CD4-positive, CD25-positive, alpha-beta regulatory T cell (primary cell): ENCODE measurements at regions not wholly inside any gene's neighbourhood (a gene's known extent, or its start where the extent isn't known, plus 50 kb on each side); places are given as distances from the start of the nearest gene placed in this dataset.
A peak's percentile ranks its signal among the peaks of the same experiment; 100 is the strongest.

Experiments
- ATAC-seq, 2 donors: fragments of 150-1000 bp; cut with Tn5 transposase; one replicate each; pipeline ENCODE4 v1.10.0; 2021; ENCODE audit warnings: low read depth in 2 of 2, moderate number of reproducible peaks in 2 of 2, moderate library complexity in 1 of 2
- DNase-seq, 3 donors: peaks; one replicate each; pipeline versions ENCODE4 v3.0.0 to v3.0.0-alpha.2; 2012 to 2022; ENCODE audit warnings: mixed read lengths in 1 of 3
- H3K27ac ChIP-seq: one replicate; pipeline ENCODE4 v1.7.0; 2013; ENCODE audit warnings: mild to moderate bottlenecking, low read length; ENCODE audit not compliant: insufficient read depth, poor library complexity, severe bottlenecking
- H3K27me3 ChIP-seq: one replicate; pipeline ENCODE4 v1.7.0; 2013; ENCODE audit warnings: low read length; ENCODE audit not compliant: control insufficient read depth, insufficient read depth
- H3K36me3 ChIP-seq: one replicate; pipeline ENCODE4 v1.7.0; 2013; ENCODE audit warnings: mild to moderate bottlenecking, low read length, moderate library complexity; ENCODE audit not compliant: control insufficient read depth, insufficient read depth
- H3K4me1 ChIP-seq: 2 replicates; pipeline ENCODE4 v1.7.0; 2013; ENCODE audit warnings: mild to moderate bottlenecking, low read length; ENCODE audit not compliant: insufficient read depth, control insufficient read depth, poor library complexity, severe bottlenecking
- H3K4me3 ChIP-seq: one replicate; pipeline ENCODE4 v1.7.0; 2013; ENCODE audit warnings: low read depth, mild to moderate bottlenecking, low read length, moderate library complexity
- H3K9me3 ChIP-seq, 2 experiments: 1 replicate in 1 of 2; 2 replicates in 1 of 2; pipeline ENCODE4 v1.7.0; 2013; ENCODE audit warnings: low read length in 2 of 2, mild to moderate bottlenecking in 1 of 2, moderate library complexity in 1 of 2; ENCODE audit not compliant: control insufficient read depth in 2 of 2
- H3K27ac Mint-ChIP-seq, 3 donors: one replicate each; pipeline ENCODE4 v1.8.0; 2020 to 2022; ENCODE audit warnings: mild to moderate bottlenecking in 3 of 3, mixed read lengths in 3 of 3, moderate library complexity in 2 of 3
- H3K27me3 Mint-ChIP-seq: one replicate; pipeline ENCODE4 v1.8.0; 2022; ENCODE audit warnings: mild to moderate bottlenecking, mixed read lengths
- H3K36me3 Mint-ChIP-seq: one replicate; pipeline ENCODE4 v1.8.0; 2020; ENCODE audit warnings: mixed read lengths
- H3K4me1 Mint-ChIP-seq, 4 donors: one replicate each; pipeline ENCODE4 v1.8.0; 2020 to 2022; ENCODE audit warnings: mixed read lengths in 4 of 4, mild to moderate bottlenecking in 1 of 4
- H3K4me3 Mint-ChIP-seq, 4 donors: one replicate each; pipeline ENCODE4 v1.8.0; 2020 to 2022; ENCODE audit warnings: mild to moderate bottlenecking in 4 of 4, mixed read lengths in 4 of 4, moderate library complexity in 3 of 4
- H3K9me3 Mint-ChIP-seq, 7 donors: one replicate each; pipeline ENCODE4 v1.8.0; 2020 to 2022; ENCODE audit warnings: mixed read lengths in 7 of 7, mild to moderate bottlenecking in 3 of 7, moderate library complexity in 2 of 7

DNA sequence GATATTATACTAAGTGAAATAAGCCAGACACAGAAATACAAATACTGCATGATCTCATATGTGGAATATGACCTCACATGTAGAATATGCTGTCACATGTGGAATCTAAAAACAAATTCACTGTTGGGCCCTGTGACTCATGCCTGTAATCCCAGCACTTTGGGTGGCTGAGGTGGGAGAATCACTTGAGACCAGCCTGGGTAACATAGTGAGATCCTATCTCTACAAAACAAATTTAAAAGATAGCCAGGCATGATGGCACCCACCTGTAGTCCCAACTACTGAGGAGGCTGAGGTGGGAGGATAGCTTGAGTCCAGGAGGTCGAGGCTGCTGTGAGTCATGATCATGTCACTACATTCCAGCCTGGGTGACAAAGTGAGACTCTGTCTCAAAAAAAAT, 160.3 kb downstream of the PTEN start:
- H3K27me3 Mint-ChIP-seq = peaks cover 5% of the 10 kb centered on the region
- Histone ChIP-seq H3K4me1 (no peaks in the 10 kb centered on the region), H3K36me3 (no peaks in the 10 kb centered on the region), H3K9me3 (no peaks in the 10 kb centered on the region), H3K4me3 (no peak overlapping the region), H3K27me3 (no peaks in the 10 kb centered on the region), H3K27ac (no peak overlapping the region)
- DNase-seq = no peak
- peaks cover 8 to 12% (median 10%) of the 10 kb centered on the region in 4 donors for H3K4me1 Mint-ChIP-seq
- ATAC-seq = no peak
- H3K27ac Mint-ChIP-seq = no peak overlapping the region
- peaks cover 0 to 4% (median 0%) of the 10 kb centered on the region in 7 donors for H3K9me3 Mint-ChIP-seq
- peaks cover 4% of the 10 kb centered on the region for H3K36me3 Mint-ChIP-seq
- no peak overlapping the region for H3K4me3 Mint-ChIP-seq

DNA sequence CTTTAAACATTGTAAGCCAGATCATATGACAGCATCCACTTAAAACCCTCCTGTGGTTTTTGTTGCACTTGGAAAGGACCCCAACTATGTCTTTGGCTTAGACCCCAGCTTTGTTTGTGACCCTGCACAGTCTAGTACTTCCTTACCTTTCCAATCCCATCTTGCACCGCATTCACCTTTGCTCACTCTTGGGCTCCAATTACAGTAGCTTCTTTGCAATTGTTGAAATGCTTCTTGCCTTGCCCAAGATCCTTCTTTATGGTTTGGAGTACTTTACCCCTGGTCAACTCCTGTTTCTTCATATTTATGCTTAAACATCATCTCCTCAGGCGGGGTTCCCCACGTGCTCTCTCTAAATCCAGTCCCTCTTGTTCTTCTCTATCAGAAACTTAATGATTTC, 162.6 kb downstream of the PTEN start:
- Mint-ChIP-seq H3K4me1 (peaks cover 8 to 18% (median 11%) of the 10 kb centered on the region in 4 donors), H3K9me3 (peaks cover 0 to 4% (median 0%) of the 10 kb centered on the region in 7 donors), H3K27me3 (peaks cover 5% of the 10 kb centered on the region), H3K27ac (no peak overlapping the region), H3K36me3 (peaks cover 4% of the 10 kb centered on the region), H3K4me3 (no peak overlapping the region)
- ATAC-seq = no peak
- no peaks in the 10 kb centered on the region for H3K9me3 ChIP-seq
- DNase-seq = no peak
- H3K4me3 ChIP-seq = no peak overlapping the region
- no peaks in the 10 kb centered on the region for H3K36me3 ChIP-seq
- no peaks in the 10 kb centered on the region for H3K27me3 ChIP-seq
- H3K27ac ChIP-seq = no peak overlapping the region
- no peaks in the 10 kb centered on the region for H3K4me1 ChIP-seq

DNA sequence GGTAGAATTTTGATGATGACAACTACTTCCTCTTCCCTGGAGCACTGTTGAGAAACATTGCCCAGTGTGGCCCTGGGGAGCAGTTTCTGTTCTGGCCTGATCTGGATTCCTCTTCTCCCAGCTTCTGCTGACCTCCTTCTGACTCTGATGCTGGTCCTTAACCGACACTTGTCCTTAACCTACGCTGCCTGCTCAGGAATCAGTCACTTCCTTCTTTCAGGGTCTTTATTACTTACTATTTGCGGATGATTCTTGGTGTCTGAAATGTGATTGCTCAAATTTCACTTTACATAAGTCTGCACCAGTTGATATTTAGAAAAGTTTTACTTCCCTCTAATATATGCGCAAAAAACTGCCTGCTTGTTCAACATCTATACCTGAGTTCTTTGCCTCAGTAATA, 164.1 kb downstream of the PTEN start:
- Histone ChIP-seq H3K4me1 (no peaks in the 10 kb centered on the region), H3K27ac (no peak overlapping the region), H3K27me3 (no peaks in the 10 kb centered on the region), H3K4me3 (no peak overlapping the region), H3K36me3 (no peaks in the 10 kb centered on the region), H3K9me3 (no peaks in the 10 kb centered on the region)
- peaks cover 4% of the 10 kb centered on the region for H3K36me3 Mint-ChIP-seq
- peaks cover 0 to 3% (median 0%) of the 10 kb centered on the region in 7 donors for H3K9me3 Mint-ChIP-seq
- H3K27ac Mint-ChIP-seq = peak overlapping the region in 2 of 3 donors; percentile 18 to 38
- H3K27me3 Mint-ChIP-seq = peaks cover 5% of the 10 kb centered on the region
- ATAC-seq (no peak), DNase-seq (no peak)
- peak overlapping the region in 1 of 4 donors; percentile 7 for H3K4me3 Mint-ChIP-seq
- peaks cover 8 to 18% (median 12%) of the 10 kb centered on the region in 4 donors for H3K4me1 Mint-ChIP-seq

DNA sequence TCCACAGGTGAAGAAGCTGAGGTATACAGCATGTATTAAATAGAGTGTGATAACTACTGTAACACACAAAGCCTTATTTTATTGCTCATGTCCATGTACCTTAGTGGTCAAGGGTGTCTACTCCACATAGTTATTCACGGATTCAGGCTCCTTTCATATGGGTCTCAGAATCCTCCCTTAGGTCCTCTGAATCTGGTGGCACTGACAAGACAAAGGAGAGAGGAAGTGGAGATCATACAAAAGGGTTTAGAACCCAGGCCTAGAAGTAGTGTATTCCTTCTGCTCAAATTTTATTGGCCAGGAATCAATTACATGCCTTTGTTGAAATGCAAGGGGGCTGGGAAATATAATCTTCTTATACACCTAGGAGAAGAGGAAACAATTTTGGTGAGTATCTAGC, 164.6 kb downstream of the PTEN start:
- Histone ChIP-seq H3K27ac (no peak overlapping the region), H3K36me3 (no peaks in the 10 kb centered on the region), H3K4me3 (no peak overlapping the region), H3K9me3 (no peaks in the 10 kb centered on the region), H3K27me3 (no peaks in the 10 kb centered on the region), H3K4me1 (no peaks in the 10 kb centered on the region)
- peaks cover 0 to 3% (median 0%) of the 10 kb centered on the region in 7 donors for H3K9me3 Mint-ChIP-seq
- H3K4me1 Mint-ChIP-seq = peaks cover 8 to 18% (median 13%) of the 10 kb centered on the region in 4 donors
- DNase-seq = no peak
- H3K27me3 Mint-ChIP-seq = peaks cover 5% of the 10 kb centered on the region
- ATAC-seq = no peak
- H3K4me3 Mint-ChIP-seq = no peak overlapping the region
- H3K36me3 Mint-ChIP-seq = peaks cover 4% of the 10 kb centered on the region
- peak overlapping the region; percentile 18 to 38 (median 27) for H3K27ac Mint-ChIP-seq

DNA sequence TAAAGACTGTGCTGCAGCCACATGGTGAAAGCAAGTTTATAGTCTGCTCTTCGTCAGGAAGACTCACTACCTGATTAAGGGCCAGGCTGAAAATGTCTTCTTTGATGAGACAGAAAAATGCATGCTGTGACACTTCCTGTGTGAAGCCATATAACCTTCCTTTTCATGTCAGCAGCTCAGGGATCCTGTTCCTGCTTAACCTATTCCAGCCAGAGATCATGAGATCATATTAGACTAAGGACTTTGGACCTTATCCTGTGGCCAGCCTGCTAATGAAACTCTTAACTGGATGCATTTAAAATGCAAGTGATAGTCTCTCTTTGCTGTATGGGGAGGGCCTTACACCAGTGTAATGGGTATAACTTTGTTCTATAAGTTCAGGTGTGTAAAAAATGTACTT, 165.2 kb downstream of the PTEN start:
- Histone ChIP-seq H3K4me3 (no peak overlapping the region), H3K27ac (no peak overlapping the region), H3K36me3 (no peaks in the 10 kb centered on the region), H3K9me3 (no peaks in the 10 kb centered on the region), H3K27me3 (no peaks in the 10 kb centered on the region), H3K4me1 (no peaks in the 10 kb centered on the region)
- Mint-ChIP-seq H3K36me3 (no peaks in the 10 kb centered on the region), H3K27me3 (peaks cover 5% of the 10 kb centered on the region), H3K4me1 (peaks cover 8 to 18% (median 13%) of the 10 kb centered on the region in 4 donors), H3K4me3 (no peak overlapping the region), H3K27ac (no peak overlapping the region), H3K9me3 (peaks cover 0 to 3% (median 0%) of the 10 kb centered on the region in 7 donors)
- DNase-seq = peak in 1 of 3 donors; percentile 22
- ATAC-seq = peak; percentile 39 to 45

DNA sequence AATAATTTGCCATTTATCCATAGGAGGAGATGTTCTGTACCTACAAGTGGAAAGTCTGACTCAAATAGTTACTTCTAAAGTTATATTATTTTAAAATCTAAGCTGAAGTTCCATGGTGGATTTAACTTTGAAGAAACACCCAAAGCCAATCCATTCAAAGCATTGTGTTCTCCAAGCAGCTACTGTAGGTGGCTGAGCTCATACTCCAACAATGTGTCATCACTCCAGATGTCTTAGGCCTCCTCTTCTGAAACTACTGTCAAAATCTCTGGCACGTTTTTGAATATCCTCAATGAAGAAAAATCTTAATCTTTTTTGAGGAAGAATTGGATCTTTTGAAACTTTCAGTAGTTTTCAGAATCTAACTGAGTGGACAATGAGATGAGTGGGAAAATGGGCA, 169.1 kb downstream of the PTEN start:
- H3K9me3 ChIP-seq = no peaks in the 10 kb centered on the region
- ATAC-seq (no peak), DNase-seq (no peak)
- H3K27ac Mint-ChIP-seq = no peak overlapping the region
- H3K4me3 Mint-ChIP-seq = no peak overlapping the region
- no peak overlapping the region for H3K27ac ChIP-seq
- no peaks in the 10 kb centered on the region for H3K4me1 ChIP-seq
- peaks cover 10 to 19% (median 15%) of the 10 kb centered on the region in 4 donors for H3K4me1 Mint-ChIP-seq
- no peaks in the 10 kb centered on the region for H3K27me3 Mint-ChIP-seq
- no peaks in the 10 kb centered on the region for H3K27me3 ChIP-seq
- no peaks in the 10 kb centered on the region for H3K36me3 Mint-ChIP-seq
- H3K4me3 ChIP-seq = no peak overlapping the region
- no peaks in the 10 kb centered on the region for H3K9me3 Mint-ChIP-seq
- H3K36me3 ChIP-seq = no peaks in the 10 kb centered on the region

DNA sequence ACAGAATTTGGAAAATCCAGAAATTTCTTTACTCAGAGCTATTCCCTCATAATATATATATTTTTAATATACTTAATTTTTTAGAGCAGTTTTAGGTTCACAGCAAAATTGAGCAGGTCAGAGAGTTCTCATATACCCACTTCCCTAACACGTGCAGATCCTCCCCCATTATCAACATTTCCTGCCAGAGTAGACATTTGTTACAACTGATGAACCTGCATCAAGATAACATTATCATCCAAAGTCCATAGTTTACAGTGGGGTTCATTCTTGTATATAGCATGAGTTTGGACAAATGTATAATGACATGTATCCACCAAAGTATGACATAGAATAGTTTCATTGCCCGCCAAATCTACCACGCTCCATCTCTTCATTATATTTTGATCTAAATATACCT, 170.0 kb downstream of the PTEN start:
- Mint-ChIP-seq H3K36me3 (no peaks in the 10 kb centered on the region), H3K4me1 (peaks cover 9 to 17% (median 13%) of the 10 kb centered on the region in 4 donors), H3K27me3 (no peaks in the 10 kb centered on the region), H3K27ac (no peak overlapping the region), H3K9me3 (no peaks in the 10 kb centered on the region), H3K4me3 (no peak overlapping the region)
- no peaks in the 10 kb centered on the region for H3K27me3 ChIP-seq
- DNase-seq (no peak), ATAC-seq (no peak)
- H3K27ac ChIP-seq = no peak overlapping the region
- no peaks in the 10 kb centered on the region for H3K9me3 ChIP-seq
- H3K4me3 ChIP-seq = no peak overlapping the region
- no peaks in the 10 kb centered on the region for H3K4me1 ChIP-seq
- H3K36me3 ChIP-seq = no peaks in the 10 kb centered on the region

DNA sequence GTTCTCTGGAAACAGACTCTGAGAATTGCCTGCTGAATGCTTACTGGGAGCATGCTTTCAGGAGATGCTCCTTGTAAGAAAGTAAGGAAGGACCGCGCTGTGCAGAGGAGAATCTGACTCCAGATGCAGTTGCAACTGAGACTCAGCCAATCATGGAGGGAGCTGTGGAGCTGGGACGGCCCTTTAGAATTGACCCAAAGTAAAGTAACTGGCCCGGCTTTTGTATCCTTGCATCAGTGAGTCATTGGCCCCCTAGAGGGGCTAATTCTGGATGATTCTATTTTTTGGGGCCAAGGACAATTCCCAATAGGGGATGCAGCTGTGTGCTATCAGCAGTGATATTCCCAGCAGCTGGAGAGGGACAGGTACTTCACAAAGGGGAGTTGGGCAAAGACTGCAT, 170.4 kb downstream of the PTEN start:
- no peak overlapping the region for H3K27ac Mint-ChIP-seq
- H3K4me3 Mint-ChIP-seq = no peak overlapping the region
- no peaks in the 10 kb centered on the region for H3K9me3 ChIP-seq
- H3K27me3 ChIP-seq = no peaks in the 10 kb centered on the region
- no peaks in the 10 kb centered on the region for H3K36me3 Mint-ChIP-seq
- DNase-seq = no peak
- H3K27ac ChIP-seq = no peak overlapping the region
- no peak for ATAC-seq
- peaks cover 9 to 15% (median 12%) of the 10 kb centered on the region in 4 donors for H3K4me1 Mint-ChIP-seq
- no peaks in the 10 kb centered on the region for H3K4me1 ChIP-seq
- no peak overlapping the region for H3K4me3 ChIP-seq
- no peaks in the 10 kb centered on the region for H3K9me3 Mint-ChIP-seq
- no peaks in the 10 kb centered on the region for H3K27me3 Mint-ChIP-seq
- H3K36me3 ChIP-seq = no peaks in the 10 kb centered on the region
